Prostate gland (tissue), 2 donors: ENCODE measurements at regions not wholly inside any gene's neighbourhood (a gene's known extent, or its start where the extent isn't known, plus 50 kb on each side); places are given as distances from the start of the nearest gene placed in this dataset.

Experiments used
- CTCF ChIP-seq, 4 experiments: fragments of 200-600 bp in 2 of 4; fragments of 450-650 bp in 2 of 4; sonication (generic) in 2 of 4; IDR thresholded peaks; 1 replicate in 3 of 4; 2 replicates in 1 of 4; pipeline ENCODE4 v1.5.1; 2016 to 2019; ENCODE audit warnings: antibody characterized with exemption in 4 of 4, mild to moderate bottlenecking in 2 of 4, moderate library complexity in 2 of 4
- POLR2A ChIP-seq: fragments of 450-650 bp; IDR thresholded peaks from one replicate; pipeline ENCODE4 v1.6.1; 2016; ENCODE audit warnings: antibody characterized with exemption, mild to moderate bottlenecking

GRCh38 chr2:19109518-19109917, 248.9 kb downstream of the OSR1 start:
- TF ChIP-seq POLR2A (no peak), CTCF (IDR thresholded peaks at IDR 0.05) (no peak)
